ENCODE measurements at regions not wholly inside any gene's neighbourhood (a gene's known extent, or its start where the extent isn't known, plus 50 kb on each side); places are given as distances from the start of the nearest gene placed in this dataset.

- no peak for TF ChIP-seq CTCF (conservative IDR thresholded peaks at IDR 0.05 in 1 of 2, IDR thresholded peaks at IDR 0.05 in 1 of 2; ENCODE audit: low read depth in 1 of 2, low read length in 2 of 2)
- no peak for TF ChIP-seq EZH2 (IDR thresholded peaks at IDR 0.05; ENCODE audit: low read length, missing control alignments)
Measured at GRCh38 chr6:137601471-137601870, 107.3 kb upstream of the OLIG3 start.
